ENCODE measurements at regions not wholly inside any gene's neighbourhood (a gene's known extent, or its start where the extent isn't known, plus 50 kb on each side); places are given as distances from the start of the nearest gene placed in this dataset.

GRCh38 chr2:158894078-158894477 lies 74.4 kb upstream of the TANC1 start:
- no peaks in the 10 kb centered on the region for H3K27me3 ChIP-seq (ENCODE audit: insufficient read depth, low read length)
- no peak overlapping the region for H2AFZ ChIP-seq (ENCODE audit: low read length)
- H3K9me3 ChIP-seq (ENCODE audit: low read depth, low read length): no peaks in the 10 kb centered on the region
- no peak overlapping the region for H3K27ac ChIP-seq (ENCODE audit: low read depth, low read length)
- no peaks in the 10 kb centered on the region for H3K36me3 ChIP-seq (ENCODE audit: insufficient read depth, low read length)
- DNase-seq (ENCODE audit: insufficient read length, low spot score, missing footprints): no peak
- H3K4me1 ChIP-seq (ENCODE audit: insufficient read depth, low read length): no peaks in the 10 kb centered on the region
- no peaks in the 10 kb centered on the region for H4K20me1 ChIP-seq (ENCODE audit: insufficient read depth, low read length)
- H3K79me2 ChIP-seq (ENCODE audit: insufficient read depth, low read length): no peaks in the 10 kb centered on the region
- no peak overlapping the region for H3K4me3 ChIP-seq (ENCODE audit: insufficient read depth, low read length)
- no peak overlapping the region for H3K4me2 ChIP-seq (ENCODE audit: insufficient read depth, low read length)
- TF ChIP-seq CTCF (IDR thresholded peaks at IDR 0.05; ENCODE audit: extremely low read depth, low read depth, low read length): no peak

- H4K20me1 ChIP-seq (ENCODE audit: insufficient read depth, low read length): no peaks in the 10 kb centered on the region
- no peak overlapping the region for H3K4me2 ChIP-seq (ENCODE audit: insufficient read depth, low read length)
- no peak overlapping the region for H2AFZ ChIP-seq (ENCODE audit: low read length)
- H3K4me3 ChIP-seq (ENCODE audit: insufficient read depth, low read length): no peak overlapping the region
- H3K36me3 ChIP-seq (ENCODE audit: insufficient read depth, low read length): no peaks in the 10 kb centered on the region
- no peaks in the 10 kb centered on the region for H3K27me3 ChIP-seq (ENCODE audit: insufficient read depth, low read length)
- H3K4me1 ChIP-seq (ENCODE audit: insufficient read depth, low read length): no peaks in the 10 kb centered on the region
- H3K9me3 ChIP-seq (ENCODE audit: low read depth, low read length): no peaks in the 10 kb centered on the region
- H3K27ac ChIP-seq (ENCODE audit: low read depth, low read length): no peak overlapping the region
- TF ChIP-seq CTCF (IDR thresholded peaks at IDR 0.05; ENCODE audit: extremely low read depth, low read depth, low read length): no peak
- no peak for DNase-seq (ENCODE audit: insufficient read length, low spot score, missing footprints)
- no peaks in the 10 kb centered on the region for H3K79me2 ChIP-seq (ENCODE audit: insufficient read depth, low read length)
These were observed 73.9 kb upstream of the TANC1 start for GRCh38 chr2:158894572-158894971.

GRCh38 chr2:158900345-158900744 lies 68.1 kb upstream of the TANC1 start:
- Histone ChIP-seq H3K4me2 (ENCODE audit: insufficient read depth, low read length) (no peak overlapping the region), H3K4me1 (ENCODE audit: insufficient read depth, low read length) (no peaks in the 10 kb centered on the region), H3K27me3 (ENCODE audit: insufficient read depth, low read length) (no peaks in the 10 kb centered on the region), H3K9me3 (ENCODE audit: low read depth, low read length) (no peaks in the 10 kb centered on the region), H2AFZ (ENCODE audit: low read length) (no peak overlapping the region), H3K27ac (ENCODE audit: low read depth, low read length) (no peak overlapping the region), H3K79me2 (ENCODE audit: insufficient read depth, low read length) (no peaks in the 10 kb centered on the region), H4K20me1 (ENCODE audit: insufficient read depth, low read length) (no peaks in the 10 kb centered on the region), H3K36me3 (ENCODE audit: insufficient read depth, low read length) (no peaks in the 10 kb centered on the region), H3K4me3 (ENCODE audit: insufficient read depth, low read length) (no peak overlapping the region)
- TF ChIP-seq CTCF (IDR thresholded peaks at IDR 0.05; ENCODE audit: extremely low read depth, low read depth, low read length): no peak
- DNase-seq (ENCODE audit: insufficient read length, low spot score, missing footprints): no peak

GRCh38 chr2:158902005-158902398 lies 66.4 kb upstream of the TANC1 start:
- Histone ChIP-seq H3K4me1 (ENCODE audit: insufficient read depth, low read length) (no peaks in the 10 kb centered on the region), H3K36me3 (ENCODE audit: insufficient read depth, low read length) (no peaks in the 10 kb centered on the region), H3K27ac (ENCODE audit: low read depth, low read length) (no peak overlapping the region), H3K4me2 (ENCODE audit: insufficient read depth, low read length) (no peak overlapping the region), H4K20me1 (ENCODE audit: insufficient read depth, low read length) (no peaks in the 10 kb centered on the region), H3K79me2 (ENCODE audit: insufficient read depth, low read length) (no peaks in the 10 kb centered on the region), H2AFZ (ENCODE audit: low read length) (no peak overlapping the region), H3K9me3 (ENCODE audit: low read depth, low read length) (no peaks in the 10 kb centered on the region), H3K4me3 (ENCODE audit: insufficient read depth, low read length) (no peak overlapping the region), H3K27me3 (ENCODE audit: insufficient read depth, low read length) (no peaks in the 10 kb centered on the region)
- no peak for TF ChIP-seq CTCF (IDR thresholded peaks at IDR 0.05; ENCODE audit: extremely low read depth, low read depth, low read length)
- DNase-seq (ENCODE audit: insufficient read length, low spot score, missing footprints): no peak

Measured in osteoblast (primary cell).